SK-N-SH (cell line): ENCODE measurements at regions not wholly inside any gene's neighbourhood (a gene's known extent, or its start where the extent isn't known, plus 50 kb on each side); places are given as distances from the start of the nearest gene placed in this dataset.

Experiments
- CTCF ChIA-PET: fragments of 300-600, 350-600 bp; formaldehyde crosslinking; extraction: SDS; loops from one replicate; lab custom pipeline; 2021; lab: Yijun Ruan, JAX
- POLR2A ChIA-PET: fragments of 350-600 bp; sonication (Branson Sonifier 250); formaldehyde crosslinking; extraction: SDS; loops from one replicate; lab custom pipeline; 2020; ENCODE audit warnings: antibody characterized with exemption, inconsistent platforms; lab: Yijun Ruan, JAX
- DNase-seq: peaks from one replicate; pipeline ENCODE4 v3.0.0; 2012
- H2AFZ ChIP-seq: fragments of 200-600 bp; sonication (generic); 2 replicates; pipeline ENCODE4 v1.8.1; 2016; ENCODE audit warnings: antibody characterized with exemption, mild to moderate bottlenecking, low read depth
- H3F3A ChIP-seq: fragments of 200-600 bp; sonication (generic); replicated peaks from 2 replicates; pipeline ENCODE3; 2016; ENCODE audit warnings: antibody characterized with exemption, mild to moderate bottlenecking; ENCODE audit not compliant: insufficient read depth
- H3K27ac ChIP-seq, 2 experiments: fragments of 200-500 bp in 1 of 2; fragments of 200-600 bp in 1 of 2; sonication (Bioruptor generic) in 1 of 2; sonication (generic), shearing (Covaris generic) in 1 of 2; 2 replicates each; pipeline versions ENCODE4 v1.5.1 to v1.6.1; 2014 to 2016; ENCODE audit warnings: low read depth in 2 of 2, inconsistent platforms in 1 of 2, low read length in 1 of 2, mild to moderate bottlenecking in 1 of 2, mixed read lengths in 1 of 2
- H3K27me3 ChIP-seq: fragments of 200-600 bp; sonication (generic), shearing (Covaris generic); 2 replicates; pipeline ENCODE4 v1.6.1; 2016; ENCODE audit warnings: mixed run types; ENCODE audit not compliant: insufficient read depth
- H3K36me3 ChIP-seq, 2 experiments: fragments of 200-500 bp in 1 of 2; fragments of 200-600 bp in 1 of 2; sonication (Bioruptor generic) in 1 of 2; sonication (generic) in 1 of 2; replicated peaks in 1 of 2; 2 replicates each; pipeline versions ENCODE3 to v1.5.1; 2014 to 2016; ENCODE audit warnings: low read length in 1 of 2, mild to moderate bottlenecking in 1 of 2; ENCODE audit not compliant: insufficient read depth in 2 of 2, control insufficient read depth in 1 of 2
- H3K4me1 ChIP-seq, 2 experiments: fragments of 200-500 bp in 1 of 2; fragments of 200-600 bp in 1 of 2; sonication (Bioruptor generic) in 1 of 2; sonication (generic), shearing (Covaris generic) in 1 of 2; 2 replicates each; pipeline versions ENCODE4 v1.5.1 to v1.6.1; 2014 to 2016; ENCODE audit warnings: low read depth in 1 of 2, low read length in 1 of 2, mixed run types in 1 of 2; ENCODE audit not compliant: insufficient read depth in 2 of 2, control insufficient read depth in 1 of 2
- H3K4me2 ChIP-seq: fragments of 200-600 bp; sonication (generic), shearing (Covaris generic); 2 replicates; pipeline ENCODE4 v1.6.1; 2017; ENCODE audit warnings: mixed run types
- H3K4me3 ChIP-seq, 2 experiments: fragments of 200-500 bp in 1 of 2; fragments of 200-600 bp in 1 of 2; sonication (Bioruptor generic) in 1 of 2; sonication (generic), shearing (Covaris generic) in 1 of 2; 2 replicates each; pipeline versions ENCODE4 v1.5.1 to v1.8.1; 2014 to 2016; ENCODE audit warnings: low read depth in 2 of 2, inconsistent platforms in 1 of 2, low read length in 1 of 2, mild to moderate bottlenecking in 1 of 2, mixed read lengths in 1 of 2, moderate library complexity in 1 of 2
- H3K79me2 ChIP-seq: fragments of 200-600 bp; sonication (generic); 2 replicates; pipeline ENCODE4 v1.8.1; 2017; ENCODE audit warnings: mild to moderate bottlenecking; ENCODE audit not compliant: insufficient read depth
- H3K9ac ChIP-seq: fragments of 200-600 bp; sonication (generic); 2 replicates; pipeline ENCODE4 v1.6.1; 2017; ENCODE audit warnings: mixed run types
- H3K9me2 ChIP-seq: fragments of 200-600 bp; sonication (generic); 2 replicates; pipeline ENCODE4 v1.6.1; 2017; ENCODE audit warnings: mixed run types
- H3K9me3 ChIP-seq: fragments of 200-600 bp; sonication (generic); 2 replicates; pipeline ENCODE4 v1.6.1; 2017; ENCODE audit warnings: mixed run types, mild to moderate bottlenecking, moderate library complexity
- H4K20me1 ChIP-seq: fragments of 200-600 bp; sonication (generic); 2 replicates; pipeline ENCODE4 v1.6.1; 2017; ENCODE audit warnings: mild to moderate bottlenecking, mixed run types; ENCODE audit not compliant: insufficient read depth
- ELF1 ChIP-seq: IDR thresholded peaks from 2 replicates; pipeline ENCODE4 v1.4.0; 2012
- EP300 ChIP-seq, 2 experiments: IDR thresholded peaks; 2 replicates each; pipeline versions ENCODE4 v1.4.0 to v1.6.1; 2012; ENCODE audit warnings: borderline replicate concordance in 1 of 2, low read depth in 1 of 2, low read length in 1 of 2
- FOSL2 ChIP-seq: IDR thresholded peaks from 2 replicates; pipeline ENCODE4 v1.4.0; 2012; ENCODE audit warnings: low read depth, mild to moderate bottlenecking, moderate library complexity, borderline replicate concordance
- FOXJ3 ChIP-seq: sonication (generic); formaldehyde crosslinking; IDR thresholded peaks from 2 replicates; pipeline ENCODE4 v1.5.1; 2020; ENCODE audit warnings: mild to moderate bottlenecking, missing genetic modification reagents
- GABPA ChIP-seq: IDR thresholded peaks from 2 replicates; pipeline ENCODE4 v1.4.0; 2012; ENCODE audit warnings: low read depth, mild to moderate bottlenecking
- JUND ChIP-seq: IDR thresholded peaks from 2 replicates; pipeline ENCODE4 v1.4.0; 2012
- NFIC ChIP-seq: IDR thresholded peaks from 2 replicates; pipeline ENCODE4 v1.4.0; 2012; ENCODE audit warnings: borderline replicate concordance
- TCF12 ChIP-seq: IDR thresholded peaks from 2 replicates; pipeline ENCODE4 v1.4.0; 2012
- TEAD4 ChIP-seq: IDR thresholded peaks from 2 replicates; pipeline ENCODE4 v1.4.0; 2012; ENCODE audit warnings: mild to moderate bottlenecking, borderline replicate concordance; ENCODE audit not compliant: insufficient read depth
- WGBS: methylation state at CpG from one replicate; pipeline ENCODE4 v1.1.6; 2017; ENCODE audit warnings: low lambda C conversion rate; 5-methylcytosine and 5-hydroxymethylcytosine counted together
- TF ChIP-seq, protein P1 (sequence below): fragments of 150-350 bp; IDR thresholded peaks from 2 replicates; pipeline ENCODE4 v1.6.1; 2016; ENCODE audit warnings: mild to moderate bottlenecking, low read depth, low read length
- TF ChIP-seq, protein P2 (sequence below): IDR thresholded peaks from 2 replicates; pipeline ENCODE4 v1.4.0; 2012; ENCODE audit warnings: low read depth
- TF ChIP-seq, protein P3 (sequence below): IDR thresholded peaks from 2 replicates; pipeline ENCODE4 v1.4.0; 2012; ENCODE audit warnings: low read depth, borderline replicate concordance
- TF ChIP-seq, protein P4 (sequence below): IDR thresholded peaks from 2 replicates; pipeline ENCODE4 v1.4.0; 2012; ENCODE audit warnings: low read depth, borderline replicate concordance

DNA sequence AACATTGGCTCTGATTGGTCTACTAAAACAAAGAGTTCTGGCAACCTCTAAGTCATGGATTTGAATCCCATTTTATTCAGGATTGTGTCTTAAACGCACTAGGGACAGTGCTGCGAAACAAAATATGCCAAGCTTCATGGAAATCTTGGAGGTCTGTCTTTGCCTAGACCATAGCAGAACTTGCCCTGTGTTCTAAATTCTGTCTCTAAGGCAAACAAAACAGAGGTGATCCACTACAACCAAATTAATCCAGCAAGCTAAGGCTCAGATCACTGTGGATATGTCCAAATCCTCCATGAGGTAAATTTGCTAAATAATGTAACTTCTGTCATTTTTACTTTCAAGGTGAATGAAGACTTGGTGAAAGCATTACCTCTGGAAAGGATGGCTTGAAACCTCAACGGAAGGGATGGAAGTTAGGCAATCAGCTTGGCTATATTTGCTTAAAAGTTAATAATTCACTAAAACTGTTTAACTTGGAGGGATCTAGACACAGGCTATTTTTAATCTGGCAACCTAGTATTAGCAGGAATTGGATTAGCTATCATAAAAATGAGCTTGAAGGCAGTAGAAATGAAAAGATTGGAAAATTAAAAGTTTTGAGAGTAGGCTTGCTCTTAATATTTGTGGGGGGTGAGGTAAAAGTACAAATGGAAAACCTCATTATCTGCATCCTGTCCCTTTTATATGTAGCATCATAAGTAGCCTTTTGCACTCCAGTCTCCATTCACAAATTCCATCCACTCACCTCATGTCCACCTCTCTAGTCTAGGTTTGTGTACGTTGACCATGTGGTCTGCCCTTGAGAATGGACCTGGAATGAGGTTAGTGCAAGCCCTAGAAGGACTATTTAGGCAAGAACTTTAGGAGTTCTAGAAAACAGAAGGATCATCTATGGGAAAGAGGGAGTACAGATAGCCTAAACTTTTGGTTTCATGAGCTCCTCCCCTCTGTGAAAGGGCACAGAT lies 176.2 kb downstream of the SMC2 start:
- ChIA-PET POLR2A (no interaction called here), CTCF (no interaction called here)
- Histone ChIP-seq H3K9me2 (no peaks in the 10 kb centered on the region), H3K79me2 (no peaks in the 10 kb centered on the region), H3K4me1 (no peaks in the 10 kb centered on the region), H3K9me3 (no peaks in the 10 kb centered on the region), H3K27ac (no peak overlapping the region), H3K9ac (no peak overlapping the region), H2AFZ (no peak overlapping the region), H4K20me1 (no peaks in the 10 kb centered on the region), H3K27me3 (no peaks in the 10 kb centered on the region), H3K4me3 (no peak overlapping the region), H3K36me3 (no peaks in the 10 kb centered on the region), H3K4me2 (no peak overlapping the region), H3F3A (no peaks in the 10 kb centered on the region)
- TF ChIP-seq TCF12, result no peak
- no peak for TF ChIP-seq NFIC
- TF ChIP-seq, protein P1, sequence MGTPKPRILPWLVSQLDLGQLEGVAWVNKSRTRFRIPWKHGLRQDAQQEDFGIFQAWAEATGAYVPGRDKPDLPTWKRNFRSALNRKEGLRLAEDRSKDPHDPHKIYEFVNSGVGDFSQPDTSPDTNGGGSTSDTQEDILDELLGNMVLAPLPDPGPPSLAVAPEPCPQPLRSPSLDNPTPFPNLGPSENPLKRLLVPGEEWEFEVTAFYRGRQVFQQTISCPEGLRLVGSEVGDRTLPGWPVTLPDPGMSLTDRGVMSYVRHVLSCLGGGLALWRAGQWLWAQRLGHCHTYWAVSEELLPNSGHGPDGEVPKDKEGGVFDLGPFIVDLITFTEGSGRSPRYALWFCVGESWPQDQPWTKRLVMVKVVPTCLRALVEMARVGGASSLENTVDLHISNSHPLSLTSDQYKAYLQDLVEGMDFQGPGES, result no peak
- TF ChIP-seq TEAD4, result no peak
- TF ChIP-seq GABPA, result no peak
- TF ChIP-seq ELF1, result no peak
- TF ChIP-seq FOXJ3 (CRISPR knock-in tag), result no peak
- WGBS, result 19% methylated on average over 4 of the region's 4 CpGs
- DNase-seq, result no peak

DNA sequence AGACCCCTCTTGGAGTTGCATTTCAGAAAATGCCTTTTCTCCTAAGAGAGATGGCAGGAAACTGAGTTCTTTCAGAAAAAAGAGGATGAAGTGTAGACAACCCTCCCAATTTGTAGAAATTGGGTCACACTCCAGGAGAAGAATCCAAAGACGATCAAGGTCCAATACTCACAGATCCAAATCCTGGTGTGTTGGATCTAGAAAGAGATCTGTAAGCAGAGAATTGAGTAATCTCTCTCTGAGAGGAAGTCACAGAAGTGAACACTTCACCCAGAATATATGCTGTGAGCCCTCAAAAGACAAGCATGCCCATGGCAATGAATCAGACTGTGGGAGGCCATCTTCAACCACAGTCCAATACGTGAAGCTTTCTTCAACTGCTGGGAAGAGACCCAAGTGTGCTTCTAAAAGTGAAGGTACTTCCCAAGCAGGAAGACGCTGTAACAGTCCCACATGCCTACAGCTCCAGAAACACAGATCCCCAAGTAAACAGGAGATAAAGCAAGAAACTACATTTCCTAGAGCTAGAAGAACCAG lies 182.7 kb downstream of the SMC2 start:
- Histone ChIP-seq H3K9me2 (no peaks in the 10 kb centered on the region), H3K4me3 (no peak overlapping the region), H3K9me3 (no peaks in the 10 kb centered on the region), H3K36me3 (no peaks in the 10 kb centered on the region), H3K79me2 (no peaks in the 10 kb centered on the region), H3K27ac (peak overlapping the region in 1 of 2 experiments; percentile 49; a peak in 2 of 4 replicates), H3K4me1 (peaks cover 0 to 3% of the 10 kb centered on the region in 2 experiments; a peak in 2 of 4 replicates), H4K20me1 (no peaks in the 10 kb centered on the region), H3K27me3 (no peaks in the 10 kb centered on the region), H3F3A (peaks cover 10% of the 10 kb centered on the region), H3K9ac (peak overlapping the region; percentile 19; the same call in 1 of the 2 replicates), H3K4me2 (peak overlapping the region; percentile 51), H2AFZ (peak overlapping the region; percentile 61; the same call in 1 of the 2 replicates)
- CTCF ChIA-PET, result no interaction called here
- POLR2A ChIA-PET, result no interaction called here
- TF ChIP-seq NFIC (peak; percentile 18; the same call in 1 of the 2 replicates), FOSL2 (peak; percentile 22; the same call in 1 of the 2 replicates), TCF12 (peak; percentile 23; the same call in 1 of the 2 replicates), JUND (peak; percentile 12; the same call in 1 of the 2 replicates), EP300 (IDR thresholded peaks at IDR 0.05; ENCODE audit: borderline replicate concordance in 1 of 2, low read depth in 1 of 2, low read length in 1 of 2) (no peak)
- TF ChIP-seq, protein P2, sequence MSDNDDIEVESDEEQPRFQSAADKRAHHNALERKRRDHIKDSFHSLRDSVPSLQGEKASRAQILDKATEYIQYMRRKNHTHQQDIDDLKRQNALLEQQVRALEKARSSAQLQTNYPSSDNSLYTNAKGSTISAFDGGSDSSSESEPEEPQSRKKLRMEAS, result 0 out of 2 replicates have a peak, but pooled peaks have one; percentile 45
- TF ChIP-seq, protein P3, sequence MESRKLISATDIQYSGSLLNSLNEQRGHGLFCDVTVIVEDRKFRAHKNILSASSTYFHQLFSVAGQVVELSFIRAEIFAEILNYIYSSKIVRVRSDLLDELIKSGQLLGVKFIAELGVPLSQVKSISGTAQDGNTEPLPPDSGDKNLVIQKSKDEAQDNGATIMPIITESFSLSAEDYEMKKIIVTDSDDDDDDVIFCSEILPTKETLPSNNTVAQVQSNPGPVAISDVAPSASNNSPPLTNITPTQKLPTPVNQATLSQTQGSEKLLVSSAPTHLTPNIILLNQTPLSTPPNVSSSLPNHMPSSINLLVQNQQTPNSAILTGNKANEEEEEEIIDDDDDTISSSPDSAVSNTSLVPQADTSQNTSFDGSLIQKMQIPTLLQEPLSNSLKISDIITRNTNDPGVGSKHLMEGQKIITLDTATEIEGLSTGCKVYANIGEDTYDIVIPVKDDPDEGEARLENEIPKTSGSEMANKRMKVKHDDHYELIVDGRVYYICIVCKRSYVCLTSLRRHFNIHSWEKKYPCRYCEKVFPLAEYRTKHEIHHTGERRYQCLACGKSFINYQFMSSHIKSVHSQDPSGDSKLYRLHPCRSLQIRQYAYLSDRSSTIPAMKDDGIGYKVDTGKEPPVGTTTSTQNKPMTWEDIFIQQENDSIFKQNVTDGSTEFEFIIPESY, result no peak
- TF ChIP-seq, protein P4, sequence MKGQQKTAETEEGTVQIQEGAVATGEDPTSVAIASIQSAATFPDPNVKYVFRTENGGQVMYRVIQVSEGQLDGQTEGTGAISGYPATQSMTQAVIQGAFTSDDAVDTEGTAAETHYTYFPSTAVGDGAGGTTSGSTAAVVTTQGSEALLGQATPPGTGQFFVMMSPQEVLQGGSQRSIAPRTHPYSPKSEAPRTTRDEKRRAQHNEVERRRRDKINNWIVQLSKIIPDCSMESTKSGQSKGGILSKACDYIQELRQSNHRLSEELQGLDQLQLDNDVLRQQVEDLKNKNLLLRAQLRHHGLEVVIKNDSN, result no peak
- no peak for DNase-seq
- WGBS, result 29% methylated on average over 3 of the region's 3 CpGs
